ENCODE measurements at regions not wholly inside any gene's neighbourhood (a gene's known extent, or its start where the extent isn't known, plus 50 kb on each side); places are given as distances from the start of the nearest gene placed in this dataset.

DNA sequence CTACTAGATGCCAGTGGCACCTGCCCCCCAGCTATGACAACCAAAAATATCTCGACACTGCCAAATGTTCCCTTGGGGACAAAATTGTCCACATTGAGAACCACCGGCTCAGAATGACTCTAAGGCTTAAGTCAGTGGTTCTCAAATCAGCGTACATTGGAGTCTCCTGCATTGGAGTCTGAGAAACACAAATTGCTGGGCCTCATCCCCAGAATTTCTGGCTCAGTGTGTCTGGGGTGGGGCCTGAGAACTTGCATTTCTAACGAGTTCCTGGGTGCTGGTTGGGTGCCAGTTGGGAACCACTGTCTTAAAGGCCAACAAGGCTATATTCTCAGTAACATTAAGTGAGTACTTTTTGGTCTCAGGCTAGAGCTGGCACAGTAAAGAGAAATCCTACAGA, 77.7 kb upstream of the GADD45A start (continued):
- TF ChIP-seq CBX2 (IDR thresholded peaks at IDR 0.05; ENCODE audit: borderline replicate concordance, low read depth) (no peak), RARB (CRISPR knock-in tag; IDR thresholded peaks at IDR 0.05) (no peak)

DNA sequence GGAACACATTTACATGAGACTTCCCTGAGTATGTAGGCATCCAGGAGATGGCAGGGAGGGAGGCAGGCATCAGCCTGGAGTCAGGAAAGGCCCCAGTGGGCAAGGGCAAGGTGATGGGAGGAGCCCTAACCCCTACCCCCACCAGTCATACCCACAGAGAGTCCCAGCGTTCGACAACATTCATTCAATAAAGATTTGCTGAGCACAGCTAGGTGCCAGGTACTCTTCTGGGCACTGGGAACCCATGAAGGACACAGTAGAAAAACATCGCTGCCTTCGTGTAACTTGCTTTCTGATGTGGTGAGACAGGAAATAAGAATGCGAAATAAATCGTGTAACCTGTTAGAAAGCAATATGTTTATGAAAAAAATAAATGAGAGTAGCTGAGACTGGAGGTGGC, 77.3 kb upstream of the GADD45A start:
- CTCF ChIA-PET: interaction anchor here (0.6 to 1.2 kb wide), 2 partner anchors 16 to 73 kb away, joined by 3 read pairs; no protein-coding TSS in a partner anchor
- H3K4me1 ChIP-seq: no peaks in the 10 kb centered on the region

DNA sequence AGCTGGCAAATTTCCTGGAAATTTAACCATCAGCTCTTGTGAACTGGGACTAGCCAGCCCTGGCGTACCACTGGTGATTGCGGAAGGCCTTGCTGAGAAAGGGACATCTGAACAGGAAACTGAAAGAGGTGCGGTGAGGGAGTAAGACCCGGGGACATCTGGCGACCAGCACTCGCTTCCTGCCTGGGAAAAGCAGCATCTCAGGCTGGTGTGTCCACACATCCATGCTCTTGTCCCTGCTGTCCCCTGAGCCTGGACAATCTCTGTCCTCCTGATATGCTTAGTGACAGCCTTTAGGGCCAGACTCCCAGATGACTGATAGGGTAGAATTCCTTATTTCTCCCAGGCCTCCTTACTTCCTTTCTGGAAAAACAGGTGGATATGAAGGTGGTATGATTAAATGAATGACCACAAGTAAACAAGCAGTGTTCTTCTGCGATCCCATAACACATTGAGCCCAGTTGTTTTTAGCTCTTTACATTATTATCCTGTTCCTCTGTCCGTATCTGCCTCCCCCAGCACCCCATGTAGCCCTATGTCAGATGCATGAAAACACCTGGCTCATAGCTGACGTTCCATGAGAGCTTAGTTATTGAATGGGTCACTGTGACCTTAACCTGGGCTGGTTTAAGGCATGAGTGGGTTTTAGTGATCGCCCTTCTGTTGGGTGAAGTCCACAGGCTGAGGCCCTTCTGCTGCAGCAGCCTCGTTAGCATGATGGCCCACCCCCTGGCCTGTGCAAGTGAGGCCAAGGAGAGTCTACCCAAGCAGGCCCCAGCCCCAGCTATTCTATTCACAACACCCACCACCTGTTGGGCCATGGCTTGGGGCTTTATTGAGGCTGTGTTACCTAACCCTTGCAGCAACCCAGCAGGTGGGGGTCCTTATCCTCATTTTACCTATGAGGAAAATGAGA, 76.1 kb upstream of the GADD45A start:
- peaks cover under 1% of the 10 kb centered on the region; the same call in 2 of the 3 replicates for H3K4me1 ChIP-seq
- POLR2A ChIA-PET: no interaction called here
- no peak for ATAC-seq
- H3K4me3 ChIP-seq: no peak overlapping the region
- H3K4me2 ChIP-seq: no peak overlapping the region
- DNase-seq (ENCODE audit: low read depth in 1 of 2, low spot score in 1 of 2): no peak
- no peak overlapping the region for H3K27ac ChIP-seq
- 81% methylated on average over 9 of the region's 11 CpGs for WGBS (ENCODE audit: missing lambda C conversion rate)
- no peak for FAIRE-seq
- no peaks in the 10 kb centered on the region for H3K9me3 ChIP-seq
- CTCF ChIA-PET: interaction anchor here (2.2 kb wide), 1 partner anchor 47 kb away, joined by 6 read pairs; no protein-coding TSS in a partner anchor
- no peak for TF ChIP-seq HOXA7 (CRISPR knock-in tag; IDR thresholded peaks at IDR 0.05)
- TF ChIP-seq HDAC2 (IDR thresholded peaks at IDR 0.05): no peak
- no peak for TF ChIP-seq SMC3 (IDR thresholded peaks at IDR 0.05)
- TF ChIP-seq, protein P1, sequence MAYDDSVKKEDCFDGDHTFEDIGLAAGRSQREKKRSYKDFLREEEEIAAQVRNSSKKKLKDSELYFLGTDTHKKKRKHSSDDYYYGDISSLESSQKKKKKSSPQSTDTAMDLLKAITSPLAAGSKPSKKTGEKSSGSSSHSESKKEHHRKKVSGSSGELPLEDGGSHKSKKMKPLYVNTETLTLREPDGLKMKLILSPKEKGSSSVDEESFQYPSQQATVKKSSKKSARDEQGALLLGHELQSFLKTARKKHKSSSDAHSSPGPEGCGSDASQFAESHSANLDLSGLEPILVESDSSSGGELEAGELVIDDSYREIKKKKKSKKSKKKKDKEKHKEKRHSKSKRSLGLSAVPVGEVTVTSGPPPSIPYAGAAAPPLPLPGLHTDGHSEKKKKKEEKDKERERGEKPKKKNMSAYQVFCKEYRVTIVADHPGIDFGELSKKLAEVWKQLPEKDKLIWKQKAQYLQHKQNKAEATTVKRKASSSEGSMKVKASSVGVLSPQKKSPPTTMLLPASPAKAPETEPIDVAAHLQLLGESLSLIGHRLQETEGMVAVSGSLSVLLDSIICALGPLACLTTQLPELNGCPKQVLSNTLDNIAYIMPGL (CRISPR knock-in tag; IDR thresholded peaks at IDR 0.05; ENCODE audit: borderline replicate concordance): no peak
- no peak for TF ChIP-seq TFCP2L1 (CRISPR knock-in tag; IDR thresholded peaks at IDR 0.05)
- no peak for TF ChIP-seq ZNF302 (CRISPR knock-in tag; IDR thresholded peaks at IDR 0.05)
- TF ChIP-seq, protein P2, sequence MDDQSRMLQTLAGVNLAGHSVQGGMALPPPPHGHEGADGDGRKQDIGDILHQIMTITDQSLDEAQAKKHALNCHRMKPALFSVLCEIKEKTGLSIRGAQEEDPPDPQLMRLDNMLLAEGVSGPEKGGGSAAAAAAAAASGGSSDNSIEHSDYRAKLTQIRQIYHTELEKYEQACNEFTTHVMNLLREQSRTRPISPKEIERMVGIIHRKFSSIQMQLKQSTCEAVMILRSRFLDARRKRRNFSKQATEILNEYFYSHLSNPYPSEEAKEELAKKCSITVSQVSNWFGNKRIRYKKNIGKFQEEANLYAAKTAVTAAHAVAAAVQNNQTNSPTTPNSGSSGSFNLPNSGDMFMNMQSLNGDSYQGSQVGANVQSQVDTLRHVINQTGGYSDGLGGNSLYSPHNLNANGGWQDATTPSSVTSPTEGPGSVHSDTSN (IDR thresholded peaks at IDR 0.05): no peak
- TF ChIP-seq EHMT2 (IDR thresholded peaks at IDR 0.05; ENCODE audit: low read depth): no peak
- no peak for TF ChIP-seq HOXB5 (CRISPR knock-in tag; IDR thresholded peaks at IDR 0.05)
- TF ChIP-seq, protein P3, sequence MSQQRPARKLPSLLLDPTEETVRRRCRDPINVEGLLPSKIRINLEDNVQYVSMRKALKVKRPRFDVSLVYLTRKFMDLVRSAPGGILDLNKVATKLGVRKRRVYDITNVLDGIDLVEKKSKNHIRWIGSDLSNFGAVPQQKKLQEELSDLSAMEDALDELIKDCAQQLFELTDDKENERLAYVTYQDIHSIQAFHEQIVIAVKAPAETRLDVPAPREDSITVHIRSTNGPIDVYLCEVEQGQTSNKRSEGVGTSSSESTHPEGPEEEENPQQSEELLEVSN (IDR thresholded peaks at IDR 0.05; ENCODE audit: borderline replicate concordance, low read depth): no peak
- TF ChIP-seq BHLHE40 (IDR thresholded peaks at IDR 0.05; ENCODE audit: low read depth, low read length): no peak
- TF ChIP-seq, protein P4, sequence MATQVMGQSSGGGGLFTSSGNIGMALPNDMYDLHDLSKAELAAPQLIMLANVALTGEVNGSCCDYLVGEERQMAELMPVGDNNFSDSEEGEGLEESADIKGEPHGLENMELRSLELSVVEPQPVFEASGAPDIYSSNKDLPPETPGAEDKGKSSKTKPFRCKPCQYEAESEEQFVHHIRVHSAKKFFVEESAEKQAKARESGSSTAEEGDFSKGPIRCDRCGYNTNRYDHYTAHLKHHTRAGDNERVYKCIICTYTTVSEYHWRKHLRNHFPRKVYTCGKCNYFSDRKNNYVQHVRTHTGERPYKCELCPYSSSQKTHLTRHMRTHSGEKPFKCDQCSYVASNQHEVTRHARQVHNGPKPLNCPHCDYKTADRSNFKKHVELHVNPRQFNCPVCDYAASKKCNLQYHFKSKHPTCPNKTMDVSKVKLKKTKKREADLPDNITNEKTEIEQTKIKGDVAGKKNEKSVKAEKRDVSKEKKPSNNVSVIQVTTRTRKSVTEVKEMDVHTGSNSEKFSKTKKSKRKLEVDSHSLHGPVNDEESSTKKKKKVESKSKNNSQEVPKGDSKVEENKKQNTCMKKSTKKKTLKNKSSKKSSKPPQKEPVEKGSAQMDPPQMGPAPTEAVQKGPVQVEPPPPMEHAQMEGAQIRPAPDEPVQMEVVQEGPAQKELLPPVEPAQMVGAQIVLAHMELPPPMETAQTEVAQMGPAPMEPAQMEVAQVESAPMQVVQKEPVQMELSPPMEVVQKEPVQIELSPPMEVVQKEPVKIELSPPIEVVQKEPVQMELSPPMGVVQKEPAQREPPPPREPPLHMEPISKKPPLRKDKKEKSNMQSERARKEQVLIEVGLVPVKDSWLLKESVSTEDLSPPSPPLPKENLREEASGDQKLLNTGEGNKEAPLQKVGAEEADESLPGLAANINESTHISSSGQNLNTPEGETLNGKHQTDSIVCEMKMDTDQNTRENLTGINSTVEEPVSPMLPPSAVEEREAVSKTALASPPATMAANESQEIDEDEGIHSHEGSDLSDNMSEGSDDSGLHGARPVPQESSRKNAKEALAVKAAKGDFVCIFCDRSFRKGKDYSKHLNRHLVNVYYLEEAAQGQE (IDR thresholded peaks at IDR 0.05): no peak
- no peak for TF ChIP-seq JUN (IDR thresholded peaks at IDR 0.05)

More for the DNA sequence above, 77.3 kb upstream of the GADD45A start:
- no peak overlapping the region for H3K27ac ChIP-seq
- WGBS (ENCODE audit: missing lambda C conversion rate): 90% methylated on average over 6 of the region's 6 CpGs
- no peaks in the 10 kb centered on the region for H3K9me3 ChIP-seq
- POLR2A ChIA-PET: no interaction called here
- no peak overlapping the region for H3K4me3 ChIP-seq
- no peak for ATAC-seq
- DNase-seq (ENCODE audit: low read depth in 1 of 2, low spot score in 1 of 2): no peak
- no peak overlapping the region for H3K4me2 ChIP-seq
- no peak for FAIRE-seq
- no peak for TF ChIP-seq EHMT2 (IDR thresholded peaks at IDR 0.05; ENCODE audit: low read depth)
- no peak for TF ChIP-seq ZFP36 (IDR thresholded peaks at IDR 0.05; ENCODE audit: borderline replicate concordance, partially characterized antibody)
- TF ChIP-seq MYC (IDR thresholded peaks at IDR 0.05; ENCODE audit: borderline replicate concordance, low read length): no peak
- no peak for TF ChIP-seq RFX5 (IDR thresholded peaks at IDR 0.05)
- TF ChIP-seq HOXB13 (CRISPR knock-in tag; IDR thresholded peaks at IDR 0.05; ENCODE audit: low read depth): no peak
- no peak for TF ChIP-seq CBX8 (IDR thresholded peaks at IDR 0.05)
- no peak for TF ChIP-seq JUNB (IDR thresholded peaks at IDR 0.05)
- no peak for TF ChIP-seq FOSL2 (IDR thresholded peaks at IDR 0.05)
- no peak for TF ChIP-seq FOSL2 (CRISPR knock-in tag; IDR thresholded peaks at IDR 0.05)
- no peak for TF ChIP-seq ZC3H11A (IDR thresholded peaks at IDR 0.05)
- TF ChIP-seq, protein P1 (CRISPR knock-in tag; IDR thresholded peaks at IDR 0.05; ENCODE audit: borderline replicate concordance): no peak
- TF ChIP-seq CBX2 (IDR thresholded peaks at IDR 0.05; ENCODE audit: borderline replicate concordance, low read depth): no peak
- no peak for TF ChIP-seq POLR2A (IDR thresholded peaks at IDR 0.05; ENCODE audit: low read length)
- TF ChIP-seq EHF (CRISPR knock-in tag; IDR thresholded peaks at IDR 0.05): no peak
- no peak for TF ChIP-seq MAZ (IDR thresholded peaks at IDR 0.05; ENCODE audit: borderline replicate concordance, low read depth, low read length)
- TF ChIP-seq, protein P5, sequence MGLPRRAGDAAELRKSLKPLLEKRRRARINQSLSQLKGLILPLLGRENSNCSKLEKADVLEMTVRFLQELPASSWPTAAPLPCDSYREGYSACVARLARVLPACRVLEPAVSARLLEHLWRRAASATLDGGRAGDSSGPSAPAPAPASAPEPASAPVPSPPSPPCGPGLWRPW (IDR thresholded peaks at IDR 0.05): no peak
- TF ChIP-seq TFCP2L1 (CRISPR knock-in tag; IDR thresholded peaks at IDR 0.05): no peak
- TF ChIP-seq JUN (IDR thresholded peaks at IDR 0.05): no peak
